WTC11 (cell line): ENCODE measurements at regions not wholly inside any gene's neighbourhood (a gene's known extent, or its start where the extent isn't known, plus 50 kb on each side); places are given as distances from the start of the nearest gene placed in this dataset.
A peak's percentile ranks its signal among the peaks of the same experiment; 100 is the strongest.

Source experiments
- ATAC-seq: fragments of 200-7000 bp; cut with Tn5 transposase; 2 replicates; pipeline ENCODE4 v1.10.0; 2021; ENCODE audit warnings: mild to moderate bottlenecking, moderate library complexity
- CTCF ChIA-PET: fragments of 300-600 bp; sonication (Branson Sonifier 250); formaldehyde crosslinking; loops from one replicate; lab custom pipeline; 2021; ENCODE audit warnings: antibody characterized with exemption; lab: Charles Lee
- POLR2A ChIA-PET: fragments of 350-600 bp; sonication (Branson Sonifier 250); formaldehyde crosslinking; loops from one replicate; lab custom pipeline; 2021; ENCODE audit warnings: antibody characterized with exemption; lab: Charles Lee
- DNase-seq: peaks from one replicate; pipeline ENCODE4 v3.0.0; 2021; ENCODE audit warnings: low spot score
- H3K27ac Mint-ChIP-seq: 2 replicates; pipeline ENCODE4 v1.8.0; 2021; ENCODE audit warnings: mixed read lengths
- H3K27me3 Mint-ChIP-seq: 2 replicates; pipeline ENCODE4 v1.8.0; 2021; ENCODE audit warnings: low read depth, mild to moderate bottlenecking, moderate library complexity, mixed read lengths
- H3K36me3 Mint-ChIP-seq: 2 replicates; pipeline ENCODE4 v1.8.0; 2021; ENCODE audit warnings: mixed read lengths
- H3K4me1 Mint-ChIP-seq: 2 replicates; pipeline ENCODE4 v1.8.0; 2022; ENCODE audit warnings: mixed read lengths
- H3K4me3 Mint-ChIP-seq: 2 replicates; pipeline ENCODE4 v1.8.0; 2021; ENCODE audit warnings: mild to moderate bottlenecking, moderate library complexity, mixed read lengths
- H3K9me3 Mint-ChIP-seq: 2 replicates; pipeline ENCODE4 v1.8.0; 2021; ENCODE audit warnings: mixed read lengths
- ATF1 ChIP-seq: sonication (generic); formaldehyde crosslinking; IDR thresholded peaks from 2 replicates; pipeline ENCODE4 v1.8.1; 2023; ENCODE audit warnings: mild to moderate bottlenecking, moderate library complexity, missing genetic modification reagents
- ATF6 ChIP-seq: sonication (generic); formaldehyde crosslinking; IDR thresholded peaks from 2 replicates; pipeline ENCODE4 v1.8.1; 2023; ENCODE audit warnings: mild to moderate bottlenecking, missing genetic modification reagents
- E2F5 ChIP-seq: sonication (generic); formaldehyde crosslinking; IDR thresholded peaks from 2 replicates; pipeline ENCODE4 v1.8.1; 2022; ENCODE audit warnings: mild to moderate bottlenecking, moderate library complexity, missing genetic modification reagents
- EMX1 ChIP-seq: fragments of 250-450 bp; sonication (Bioruptor Pico); IDR thresholded peaks from 2 replicates; pipeline ENCODE4 v1.8.0; 2021; ENCODE audit warnings: mild to moderate bottlenecking
- HMGA2 ChIP-seq: fragments of 250-450 bp; sonication (Bioruptor Pico); IDR thresholded peaks from 2 replicates; pipeline ENCODE4 v1.4.0; 2021; ENCODE audit warnings: mild to moderate bottlenecking, moderate library complexity
- NFATC4 ChIP-seq: fragments of 250-450 bp; sonication (Bioruptor Pico); IDR thresholded peaks from 2 replicates; pipeline ENCODE4 v1.9.0; 2021; ENCODE audit warnings: mild to moderate bottlenecking
- NFE2L1 ChIP-seq: sonication (generic); formaldehyde crosslinking; IDR thresholded peaks from 2 replicates; pipeline ENCODE4 v1.8.1; 2023; ENCODE audit warnings: missing genetic modification reagents
- OVOL2 ChIP-seq: fragments of 250-450 bp; sonication (Bioruptor Pico); IDR thresholded peaks from 2 replicates; pipeline ENCODE4 v1.9.0; 2021; ENCODE audit warnings: mild to moderate bottlenecking, borderline replicate concordance
- RELA ChIP-seq: sonication (generic); formaldehyde crosslinking; IDR thresholded peaks from 2 replicates; pipeline ENCODE4 v1.8.1; 2022; ENCODE audit warnings: missing genetic modification reagents, mild to moderate bottlenecking, borderline replicate concordance
- SMAD3 ChIP-seq: sonication (generic); formaldehyde crosslinking; IDR thresholded peaks from 2 replicates; pipeline ENCODE4 v1.8.0; 2022; ENCODE audit warnings: missing genetic modification reagents, mild to moderate bottlenecking, borderline replicate concordance
- SOX15 ChIP-seq: fragments of 250-450 bp; sonication (Bioruptor Pico); IDR thresholded peaks from 2 replicates; pipeline ENCODE4 v1.9.0; 2021; ENCODE audit warnings: mild to moderate bottlenecking
- TCF7 ChIP-seq: sonication (generic); formaldehyde crosslinking; IDR thresholded peaks from 2 replicates; pipeline ENCODE4 v1.8.0; 2022; ENCODE audit warnings: mild to moderate bottlenecking, low read depth, missing genetic modification reagents, moderate library complexity
- TEAD4 ChIP-seq: sonication (generic); formaldehyde crosslinking; IDR thresholded peaks from 2 replicates; pipeline ENCODE4 v1.8.0; 2022; ENCODE audit warnings: mild to moderate bottlenecking, missing genetic modification reagents
- ZNF416 ChIP-seq: fragments of 250-450 bp; sonication (Bioruptor Pico); IDR thresholded peaks from 2 replicates; pipeline ENCODE4 v1.9.0; 2021; ENCODE audit warnings: mild to moderate bottlenecking, inconsistent platforms
- ZNF425 ChIP-seq: fragments of 250-450 bp; sonication (Bioruptor Pico); conservative IDR thresholded peaks from 2 replicates; pipeline ENCODE4 v1.9.0; 2021; ENCODE audit warnings: mild to moderate bottlenecking
- ZNF512 ChIP-seq: sonication (generic); formaldehyde crosslinking; IDR thresholded peaks from 2 replicates; pipeline ENCODE4 v1.8.1; 2022; ENCODE audit warnings: missing genetic modification reagents, borderline replicate concordance
- TF ChIP-seq, protein P1 (sequence below): sonication (generic); formaldehyde crosslinking; IDR thresholded peaks from 2 replicates; pipeline ENCODE4 v1.8.1; 2023; ENCODE audit warnings: mild to moderate bottlenecking, moderate library complexity, missing genetic modification reagents
- TF ChIP-seq, protein P2 (sequence below): sonication (generic); formaldehyde crosslinking; conservative IDR thresholded peaks from 2 replicates; pipeline ENCODE4 v1.8.1; 2023; ENCODE audit warnings: mild to moderate bottlenecking, low read depth, missing genetic modification reagents, moderate library complexity
- TF ChIP-seq, protein P3 (sequence below): sonication (generic); formaldehyde crosslinking; IDR thresholded peaks from 2 replicates; pipeline ENCODE4 v1.8.0; 2022; ENCODE audit warnings: mild to moderate bottlenecking, missing genetic modification reagents

DNA sequence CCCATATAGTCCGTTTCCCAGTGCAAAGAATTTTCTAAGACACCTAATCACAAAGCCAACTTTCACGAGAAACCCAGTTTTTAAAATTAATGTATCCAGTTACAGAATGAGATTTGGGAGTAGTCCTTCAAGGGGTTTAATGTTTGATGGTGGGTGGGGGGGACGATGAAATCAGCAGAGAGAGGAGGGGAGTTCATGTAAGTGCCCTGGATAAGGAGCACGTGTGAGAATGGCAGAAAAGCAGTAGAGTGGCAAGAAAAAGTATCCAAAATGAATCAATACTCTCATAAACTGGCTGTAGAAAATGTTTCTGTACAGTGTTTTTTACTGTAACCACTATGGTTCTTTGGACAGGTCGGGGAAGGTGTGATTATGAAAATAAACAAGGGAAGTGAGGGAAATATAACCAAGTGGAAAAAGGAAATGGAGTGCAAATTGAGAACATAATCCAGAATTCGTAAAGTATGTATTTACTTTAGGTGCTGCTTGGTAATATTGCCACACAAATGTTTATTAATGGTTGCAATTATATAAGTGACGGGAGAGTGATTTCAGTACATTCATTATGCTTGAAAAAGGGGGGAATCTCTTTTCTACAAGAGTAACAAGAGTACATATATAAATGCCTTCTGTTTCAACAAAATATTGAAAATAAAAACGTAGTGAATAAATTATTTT lies 118.7 kb upstream of the RRP15 start:
- H3K4me3 Mint-ChIP-seq: peak overlapping the region; percentile 90
- H3K36me3 Mint-ChIP-seq: no peaks in the 10 kb centered on the region
- no peak overlapping the region for H3K27ac Mint-ChIP-seq
- no peak for DNase-seq
- TF ChIP-seq SMAD3 (CRISPR knock-in tag): no peak
- TF ChIP-seq ZNF416 (CRISPR knock-in tag): no peak
- no peak for TF ChIP-seq ZNF425 (CRISPR knock-in tag)
- TF ChIP-seq ZNF512 (CRISPR knock-in tag): no peak
- no peak for TF ChIP-seq ATF6 (CRISPR knock-in tag)
- TF ChIP-seq, protein P1, sequence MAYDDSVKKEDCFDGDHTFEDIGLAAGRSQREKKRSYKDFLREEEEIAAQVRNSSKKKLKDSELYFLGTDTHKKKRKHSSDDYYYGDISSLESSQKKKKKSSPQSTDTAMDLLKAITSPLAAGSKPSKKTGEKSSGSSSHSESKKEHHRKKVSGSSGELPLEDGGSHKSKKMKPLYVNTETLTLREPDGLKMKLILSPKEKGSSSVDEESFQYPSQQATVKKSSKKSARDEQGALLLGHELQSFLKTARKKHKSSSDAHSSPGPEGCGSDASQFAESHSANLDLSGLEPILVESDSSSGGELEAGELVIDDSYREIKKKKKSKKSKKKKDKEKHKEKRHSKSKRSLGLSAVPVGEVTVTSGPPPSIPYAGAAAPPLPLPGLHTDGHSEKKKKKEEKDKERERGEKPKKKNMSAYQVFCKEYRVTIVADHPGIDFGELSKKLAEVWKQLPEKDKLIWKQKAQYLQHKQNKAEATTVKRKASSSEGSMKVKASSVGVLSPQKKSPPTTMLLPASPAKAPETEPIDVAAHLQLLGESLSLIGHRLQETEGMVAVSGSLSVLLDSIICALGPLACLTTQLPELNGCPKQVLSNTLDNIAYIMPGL: no peak
- no peak for TF ChIP-seq OVOL2 (CRISPR knock-in tag)
- no peak for TF ChIP-seq SOX15 (CRISPR knock-in tag)
- TF ChIP-seq, protein P2, sequence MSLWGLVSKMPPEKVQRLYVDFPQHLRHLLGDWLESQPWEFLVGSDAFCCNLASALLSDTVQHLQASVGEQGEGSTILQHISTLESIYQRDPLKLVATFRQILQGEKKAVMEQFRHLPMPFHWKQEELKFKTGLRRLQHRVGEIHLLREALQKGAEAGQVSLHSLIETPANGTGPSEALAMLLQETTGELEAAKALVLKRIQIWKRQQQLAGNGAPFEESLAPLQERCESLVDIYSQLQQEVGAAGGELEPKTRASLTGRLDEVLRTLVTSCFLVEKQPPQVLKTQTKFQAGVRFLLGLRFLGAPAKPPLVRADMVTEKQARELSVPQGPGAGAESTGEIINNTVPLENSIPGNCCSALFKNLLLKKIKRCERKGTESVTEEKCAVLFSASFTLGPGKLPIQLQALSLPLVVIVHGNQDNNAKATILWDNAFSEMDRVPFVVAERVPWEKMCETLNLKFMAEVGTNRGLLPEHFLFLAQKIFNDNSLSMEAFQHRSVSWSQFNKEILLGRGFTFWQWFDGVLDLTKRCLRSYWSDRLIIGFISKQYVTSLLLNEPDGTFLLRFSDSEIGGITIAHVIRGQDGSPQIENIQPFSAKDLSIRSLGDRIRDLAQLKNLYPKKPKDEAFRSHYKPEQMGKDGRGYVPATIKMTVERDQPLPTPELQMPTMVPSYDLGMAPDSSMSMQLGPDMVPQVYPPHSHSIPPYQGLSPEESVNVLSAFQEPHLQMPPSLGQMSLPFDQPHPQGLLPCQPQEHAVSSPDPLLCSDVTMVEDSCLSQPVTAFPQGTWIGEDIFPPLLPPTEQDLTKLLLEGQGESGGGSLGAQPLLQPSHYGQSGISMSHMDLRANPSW (CRISPR knock-in tag): no peak
- TF ChIP-seq EMX1 (CRISPR knock-in tag): no peak
- TF ChIP-seq HMGA2 (CRISPR knock-in tag): no peak
- TF ChIP-seq NFATC4: no peak
- TF ChIP-seq RELA: no peak
- no peak for TF ChIP-seq TCF7 (CRISPR knock-in tag)
- TF ChIP-seq, protein P3, sequence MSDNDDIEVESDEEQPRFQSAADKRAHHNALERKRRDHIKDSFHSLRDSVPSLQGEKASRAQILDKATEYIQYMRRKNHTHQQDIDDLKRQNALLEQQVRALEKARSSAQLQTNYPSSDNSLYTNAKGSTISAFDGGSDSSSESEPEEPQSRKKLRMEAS (CRISPR knock-in tag): no peak
- no peak for TF ChIP-seq TEAD4 (CRISPR knock-in tag)
- no peak for TF ChIP-seq ATF1 (CRISPR knock-in tag)
- no peak for TF ChIP-seq NFE2L1 (CRISPR knock-in tag)
- no peak for TF ChIP-seq E2F5 (CRISPR knock-in tag)
- H3K9me3 Mint-ChIP-seq: no peaks in the 10 kb centered on the region
- peaks cover 28% of the 10 kb centered on the region for H3K4me1 Mint-ChIP-seq
- POLR2A ChIA-PET: no interaction called here
- no peak for ATAC-seq
- CTCF ChIA-PET: no interaction called here
- H3K27me3 Mint-ChIP-seq: peaks cover 29% of the 10 kb centered on the region
